ENCODE measurements at regions not wholly inside any gene's neighbourhood (a gene's known extent, or its start where the extent isn't known, plus 50 kb on each side); places are given as distances from the start of the nearest gene placed in this dataset.

DNA sequence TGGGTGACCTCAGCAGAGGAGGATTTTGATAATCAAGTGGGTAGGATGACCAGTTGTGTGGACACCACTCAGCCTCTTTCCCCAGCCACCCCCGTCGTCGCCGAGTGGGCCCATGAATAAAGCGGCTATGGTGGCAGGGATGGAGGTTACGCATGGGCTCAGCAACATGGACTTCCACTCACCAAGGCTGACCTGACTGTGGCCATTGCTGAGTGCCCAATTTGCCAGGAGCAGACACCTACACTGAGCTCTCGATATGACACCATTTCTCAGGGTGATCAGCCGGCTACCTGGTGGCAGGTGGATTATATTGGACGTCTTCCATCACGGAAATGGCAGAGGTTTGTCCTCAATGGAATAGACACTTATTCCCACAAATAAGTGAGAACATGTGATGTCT is 361.3 kb downstream of the KLHL4 start:
- DNase-seq: no peak
- Histone ChIP-seq H3K9me3 (ENCODE audit: control insufficient read depth, low read length) (no peaks in the 10 kb centered on the region), H3K4me3 (ENCODE audit: low read length) (no peak overlapping the region), H3K36me3 (ENCODE audit: control insufficient read depth, insufficient read depth, low read length) (no peaks in the 10 kb centered on the region), H3K27ac (ENCODE audit: low read depth, low read length) (no peak overlapping the region), H3K4me1 (ENCODE audit: control insufficient read depth, insufficient read depth, low read length) (no peaks in the 10 kb centered on the region), H3K27me3 (ENCODE audit: control insufficient read depth, insufficient read depth, low read length, poor library complexity, severe bottlenecking) (no peaks in the 10 kb centered on the region), H3K9ac (ENCODE audit: extremely low read depth, low read length, poor library complexity, severe bottlenecking) (no peak overlapping the region)
- peaks cover 2% of the 10 kb centered on the region for H3K4me1 Mint-ChIP-seq
- no peak overlapping the region for H3K4me3 Mint-ChIP-seq
- peaks cover 2% of the 10 kb centered on the region for H3K9me3 Mint-ChIP-seq
- WGBS, 2 experiments (ENCODE audit: insufficient coverage in 1 of 2, insufficient read length in 1 of 2): 93% methylated on average over 10 of the region's 10 CpGs; no CpG with 5 or more reads in 1 of the 2 experiments
- H3K36me3 Mint-ChIP-seq (ENCODE audit: low read depth): no peaks in the 10 kb centered on the region
- no peaks in the 10 kb centered on the region for H3K27me3 Mint-ChIP-seq (ENCODE audit: insufficient read depth)
- TF ChIP-seq, protein P1, sequence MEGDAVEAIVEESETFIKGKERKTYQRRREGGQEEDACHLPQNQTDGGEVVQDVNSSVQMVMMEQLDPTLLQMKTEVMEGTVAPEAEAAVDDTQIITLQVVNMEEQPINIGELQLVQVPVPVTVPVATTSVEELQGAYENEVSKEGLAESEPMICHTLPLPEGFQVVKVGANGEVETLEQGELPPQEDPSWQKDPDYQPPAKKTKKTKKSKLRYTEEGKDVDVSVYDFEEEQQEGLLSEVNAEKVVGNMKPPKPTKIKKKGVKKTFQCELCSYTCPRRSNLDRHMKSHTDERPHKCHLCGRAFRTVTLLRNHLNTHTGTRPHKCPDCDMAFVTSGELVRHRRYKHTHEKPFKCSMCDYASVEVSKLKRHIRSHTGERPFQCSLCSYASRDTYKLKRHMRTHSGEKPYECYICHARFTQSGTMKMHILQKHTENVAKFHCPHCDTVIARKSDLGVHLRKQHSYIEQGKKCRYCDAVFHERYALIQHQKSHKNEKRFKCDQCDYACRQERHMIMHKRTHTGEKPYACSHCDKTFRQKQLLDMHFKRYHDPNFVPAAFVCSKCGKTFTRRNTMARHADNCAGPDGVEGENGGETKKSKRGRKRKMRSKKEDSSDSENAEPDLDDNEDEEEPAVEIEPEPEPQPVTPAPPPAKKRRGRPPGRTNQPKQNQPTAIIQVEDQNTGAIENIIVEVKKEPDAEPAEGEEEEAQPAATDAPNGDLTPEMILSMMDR (conservative IDR thresholded peaks at IDR 0.05): no peak
- no peak overlapping the region for H3K27ac Mint-ChIP-seq

DNA sequence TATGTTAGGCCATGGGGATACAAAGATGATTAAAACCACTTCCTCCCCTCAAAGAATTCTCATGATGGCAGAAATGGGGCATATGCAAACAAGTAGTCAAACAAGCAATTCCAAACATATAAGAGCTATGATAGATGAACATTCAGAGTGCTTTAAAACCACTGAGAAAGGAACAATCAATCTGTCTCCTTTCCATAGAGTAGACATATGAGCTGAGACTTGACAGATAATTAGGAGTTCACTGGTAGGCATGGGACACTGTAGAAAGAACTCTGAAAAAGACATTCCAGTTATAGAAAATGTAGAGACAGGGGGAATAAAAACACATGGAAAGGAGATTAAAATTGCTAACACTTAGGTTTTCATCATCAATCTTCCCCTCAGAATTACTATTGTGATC is 372.8 kb downstream of the KLHL4 start:
- Histone ChIP-seq H3K27ac (ENCODE audit: low read depth, low read length) (no peak overlapping the region), H3K27me3 (ENCODE audit: control insufficient read depth, insufficient read depth, low read length, poor library complexity, severe bottlenecking) (no peaks in the 10 kb centered on the region), H3K4me3 (ENCODE audit: low read length) (no peak overlapping the region), H3K9me3 (ENCODE audit: control insufficient read depth, low read length) (no peaks in the 10 kb centered on the region), H3K36me3 (ENCODE audit: control insufficient read depth, insufficient read depth, low read length) (no peaks in the 10 kb centered on the region), H3K4me1 (ENCODE audit: control insufficient read depth, insufficient read depth, low read length) (no peaks in the 10 kb centered on the region), H3K9ac (ENCODE audit: extremely low read depth, low read length, poor library complexity, severe bottlenecking) (no peak overlapping the region)
- Mint-ChIP-seq H3K4me3 (no peak overlapping the region), H3K36me3 (ENCODE audit: low read depth) (no peaks in the 10 kb centered on the region), H3K27me3 (ENCODE audit: insufficient read depth) (no peaks in the 10 kb centered on the region), H3K4me1 (no peaks in the 10 kb centered on the region), H3K27ac (no peak overlapping the region), H3K9me3 (no peaks in the 10 kb centered on the region)
- no peak for DNase-seq
- TF ChIP-seq, protein P1 (conservative IDR thresholded peaks at IDR 0.05): no peak

DNA sequence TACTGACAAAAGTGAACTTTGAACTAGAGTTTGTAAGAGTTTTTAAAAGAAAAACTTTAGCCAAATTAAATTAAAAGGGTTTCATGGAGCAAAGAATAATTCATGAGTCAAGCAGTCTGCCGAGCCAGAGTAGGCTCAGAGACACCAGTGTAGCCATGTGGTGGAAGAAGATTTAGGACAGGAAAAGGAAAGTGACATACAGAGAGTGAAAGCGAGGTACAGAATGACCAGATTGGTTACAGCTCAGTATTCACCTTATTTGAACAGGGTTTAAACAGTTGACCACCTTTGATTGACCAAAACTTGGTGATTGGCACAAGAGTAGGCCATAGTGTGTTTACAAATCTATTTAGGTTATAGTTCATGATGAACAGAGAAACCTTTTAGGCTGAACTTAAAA is 377.8 kb downstream of the KLHL4 start:
- no peak for DNase-seq
- H3K9ac ChIP-seq (ENCODE audit: extremely low read depth, low read length, poor library complexity, severe bottlenecking): no peak overlapping the region
- no peaks in the 10 kb centered on the region for H3K4me1 ChIP-seq (ENCODE audit: control insufficient read depth, insufficient read depth, low read length)
- H3K27ac ChIP-seq (ENCODE audit: low read depth, low read length): no peak overlapping the region
- no peaks in the 10 kb centered on the region for H3K4me1 Mint-ChIP-seq
- WGBS, 2 experiments (ENCODE audit: insufficient coverage in 1 of 2, insufficient read length in 1 of 2): 89 to 92% methylated on average over 2 of the region's 2 CpGs
- H3K9me3 Mint-ChIP-seq: no peaks in the 10 kb centered on the region
- no peaks in the 10 kb centered on the region for H3K36me3 ChIP-seq (ENCODE audit: control insufficient read depth, insufficient read depth, low read length)
- no peaks in the 10 kb centered on the region for H3K27me3 ChIP-seq (ENCODE audit: control insufficient read depth, insufficient read depth, low read length, poor library complexity, severe bottlenecking)
- no peak overlapping the region for H3K4me3 ChIP-seq (ENCODE audit: low read length)
- H3K9me3 ChIP-seq (ENCODE audit: control insufficient read depth, low read length): no peaks in the 10 kb centered on the region
- H3K27ac Mint-ChIP-seq: no peak overlapping the region
- no peaks in the 10 kb centered on the region for H3K27me3 Mint-ChIP-seq (ENCODE audit: insufficient read depth)
- no peak overlapping the region for H3K4me3 Mint-ChIP-seq
- H3K36me3 Mint-ChIP-seq (ENCODE audit: low read depth): no peaks in the 10 kb centered on the region
- TF ChIP-seq, protein P1 (conservative IDR thresholded peaks at IDR 0.05): no peak
